ENCODE measurements at regions not wholly inside any gene's neighbourhood (a gene's known extent, or its start where the extent isn't known, plus 50 kb on each side); places are given as distances from the start of the nearest gene placed in this dataset.

DNA sequence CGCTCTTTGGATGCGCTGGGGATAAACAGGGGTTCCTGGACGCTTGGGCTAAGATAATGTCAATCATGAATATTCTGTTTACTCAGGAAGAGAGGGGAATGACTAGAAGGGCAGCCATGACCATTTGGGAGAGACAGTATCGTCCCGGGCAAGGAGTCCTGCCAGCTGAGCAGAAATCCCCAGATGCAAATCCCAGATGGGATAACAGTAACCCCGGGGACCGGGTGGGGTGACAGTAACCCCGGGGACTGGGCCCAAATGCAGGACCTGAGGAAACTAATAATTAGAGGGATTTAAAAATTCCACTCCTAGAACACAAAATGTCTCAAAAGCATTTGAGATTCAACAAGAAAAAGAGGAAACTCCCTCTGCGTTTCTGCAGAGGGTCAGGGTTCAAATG, 189.0 kb upstream of the PPP1R26 start:
- H3K9me3 ChIP-seq, result no peaks in the 10 kb centered on the region
- no peak overlapping the region for H3K4me3 ChIP-seq
- no peak for TF ChIP-seq EP300 (IDR thresholded peaks at IDR 0.05)
- TF ChIP-seq POLR2AphosphoS5 (IDR thresholded peaks at IDR 0.05), result no peak
- TF ChIP-seq, protein P1, sequence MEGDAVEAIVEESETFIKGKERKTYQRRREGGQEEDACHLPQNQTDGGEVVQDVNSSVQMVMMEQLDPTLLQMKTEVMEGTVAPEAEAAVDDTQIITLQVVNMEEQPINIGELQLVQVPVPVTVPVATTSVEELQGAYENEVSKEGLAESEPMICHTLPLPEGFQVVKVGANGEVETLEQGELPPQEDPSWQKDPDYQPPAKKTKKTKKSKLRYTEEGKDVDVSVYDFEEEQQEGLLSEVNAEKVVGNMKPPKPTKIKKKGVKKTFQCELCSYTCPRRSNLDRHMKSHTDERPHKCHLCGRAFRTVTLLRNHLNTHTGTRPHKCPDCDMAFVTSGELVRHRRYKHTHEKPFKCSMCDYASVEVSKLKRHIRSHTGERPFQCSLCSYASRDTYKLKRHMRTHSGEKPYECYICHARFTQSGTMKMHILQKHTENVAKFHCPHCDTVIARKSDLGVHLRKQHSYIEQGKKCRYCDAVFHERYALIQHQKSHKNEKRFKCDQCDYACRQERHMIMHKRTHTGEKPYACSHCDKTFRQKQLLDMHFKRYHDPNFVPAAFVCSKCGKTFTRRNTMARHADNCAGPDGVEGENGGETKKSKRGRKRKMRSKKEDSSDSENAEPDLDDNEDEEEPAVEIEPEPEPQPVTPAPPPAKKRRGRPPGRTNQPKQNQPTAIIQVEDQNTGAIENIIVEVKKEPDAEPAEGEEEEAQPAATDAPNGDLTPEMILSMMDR (IDR thresholded peaks at IDR 0.05), result no peak
- TF ChIP-seq POLR2A (IDR thresholded peaks at IDR 0.05; ENCODE audit: low read depth), result no peak
- peaks cover 0 to 69% (median 0%) of the 10 kb centered on the region in 4 donors for H3K27me3 ChIP-seq
- intact Hi-C loops (cut with DNase I), result no loop called here
- H3K4me1 ChIP-seq, result peaks cover 0 to 5% (median 0%) of the 10 kb centered on the region in 4 donors
- no peaks in the 10 kb centered on the region for H3K36me3 ChIP-seq
- WGBS, result 60% methylated on average over 8 of the region's 9 CpGs
- no peak for DNase-seq (ENCODE audit: extremely low spot score)
- no peak overlapping the region for H3K27ac ChIP-seq (replicated peaks in 1 of 4)

- intact Hi-C loops (cut with DNase I), result no loop called here
- 41% methylated on average over 17 of the region's 17 CpGs for WGBS
- TF ChIP-seq EP300 (IDR thresholded peaks at IDR 0.05) (no peak), POLR2AphosphoS5 (IDR thresholded peaks at IDR 0.05) (no peak), POLR2A (IDR thresholded peaks at IDR 0.05; ENCODE audit: low read depth) (no peak)
- TF ChIP-seq, protein P1 (IDR thresholded peaks at IDR 0.05), result no peak
- Histone ChIP-seq H3K36me3 (no peaks in the 10 kb centered on the region), H3K27ac (replicated peaks in 1 of 4) (no peak overlapping the region), H3K9me3 (no peaks in the 10 kb centered on the region), H3K4me1 (peaks cover 0 to 5% (median 0%) of the 10 kb centered on the region in 4 donors), H3K4me3 (no peak overlapping the region), H3K27me3 (peaks cover 0 to 70% (median 0%) of the 10 kb centered on the region in 4 donors)
- DNase-seq (ENCODE audit: extremely low spot score), result no peak
Measured at GRCh38 chr9:135291165-135291564, 188.4 kb upstream of the PPP1R26 start.

- H3K4me3 ChIP-seq, result no peak overlapping the region
- H3K9me3 ChIP-seq, result no peaks in the 10 kb centered on the region
- intact Hi-C loops (cut with DNase I), result no loop called here
- peaks cover 0 to under 1% (median 0%) of the 10 kb centered on the region in 4 donors for H3K4me1 ChIP-seq
- TF ChIP-seq POLR2A (IDR thresholded peaks at IDR 0.05; ENCODE audit: low read depth) (no peak), EP300 (IDR thresholded peaks at IDR 0.05) (no peak), POLR2AphosphoS5 (IDR thresholded peaks at IDR 0.05) (no peak)
- TF ChIP-seq, protein P1 (IDR thresholded peaks at IDR 0.05), result no peak
- H3K36me3 ChIP-seq, result no peaks in the 10 kb centered on the region
- 95% methylated on average over 11 of the region's 11 CpGs for WGBS
- H3K27me3 ChIP-seq, result peaks cover 0 to 65% (median 1%) of the 10 kb centered on the region in 4 donors
- no peak overlapping the region for H3K27ac ChIP-seq (replicated peaks in 1 of 4)
- DNase-seq (ENCODE audit: extremely low spot score), result no peak
Measured at GRCh38 chr9:135294836-135295235, 184.7 kb upstream of the PPP1R26 start.

DNA sequence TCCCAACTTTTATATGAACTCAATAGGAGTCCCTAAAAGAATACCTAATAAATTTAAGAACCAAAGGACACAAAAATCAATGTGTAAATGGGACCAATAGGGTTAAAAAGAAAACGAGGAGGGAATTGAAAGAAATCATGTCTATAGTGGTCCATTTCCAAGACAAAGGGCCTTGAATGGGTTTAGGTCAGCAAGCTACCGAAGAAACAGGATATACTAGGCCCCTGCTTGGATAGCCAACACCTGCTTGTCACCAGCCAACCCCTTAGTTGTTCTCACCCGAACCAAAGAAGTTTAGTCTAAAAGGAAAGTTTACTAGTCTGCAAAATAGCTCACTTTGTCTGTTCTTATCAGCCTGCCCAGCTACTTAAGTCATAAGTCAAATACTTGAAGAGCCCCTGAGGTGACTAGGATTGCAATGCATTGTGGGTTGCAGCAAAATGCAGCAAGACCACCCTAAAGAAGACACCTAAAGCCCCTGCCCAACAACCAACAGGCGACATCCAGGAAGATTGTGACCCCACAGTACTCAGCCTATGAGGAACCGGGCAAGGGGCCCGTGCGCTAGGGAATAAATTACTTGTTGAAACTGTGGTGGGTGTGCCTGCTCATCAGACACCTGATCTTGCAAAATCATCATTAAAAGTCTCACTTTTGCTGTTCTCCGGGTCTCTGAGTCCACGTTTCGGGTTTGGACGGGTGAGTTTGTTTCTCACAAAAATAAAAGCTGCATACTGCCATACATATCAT, 183.9 kb upstream of the PPP1R26 start:
- no peak for DNase-seq (ENCODE audit: extremely low spot score)
- intact Hi-C loops (cut with DNase I), result no loop called here

More for the DNA sequence above, 183.9 kb upstream of the PPP1R26 start:
- TF ChIP-seq EP300 (IDR thresholded peaks at IDR 0.05) (no peak), POLR2AphosphoS5 (IDR thresholded peaks at IDR 0.05) (no peak), POLR2A (IDR thresholded peaks at IDR 0.05; ENCODE audit: low read depth) (no peak)
- TF ChIP-seq, protein P1 (IDR thresholded peaks at IDR 0.05), result no peak
- Histone ChIP-seq H3K9me3 (no peaks in the 10 kb centered on the region), H3K36me3 (no peaks in the 10 kb centered on the region), H3K4me3 (no peak overlapping the region), H3K27me3 (peaks cover 0 to 67% (median 4%) of the 10 kb centered on the region in 4 donors), H3K27ac (replicated peaks in 1 of 4) (no peak overlapping the region), H3K4me1 (no peaks in the 10 kb centered on the region)
- 68% methylated on average over 11 of the region's 11 CpGs for WGBS
